Duodenal mucosa (tissue), 2 donors: ENCODE measurements at regions not wholly inside any gene's neighbourhood (a gene's known extent, or its start where the extent isn't known, plus 50 kb on each side); places are given as distances from the start of the nearest gene placed in this dataset.
A peak's percentile ranks its signal among the peaks of the same experiment; 100 is the strongest.
"Not testable (repeated sequence)": the region's sequence is repeated elsewhere in the genome, so short reads cannot be mapped to it uniquely, and the experiment has no call there.

Experiments used
- H3K27ac ChIP-seq: one replicate; pipeline ENCODE4 v1.7.0; 2013; ENCODE audit warnings: low read depth, low read length
- H3K27me3 ChIP-seq, 2 donors: one replicate each; pipeline ENCODE4 v1.7.0; 2013; ENCODE audit warnings: low read length in 2 of 2, control low read depth in 1 of 2; ENCODE audit not compliant: insufficient read depth in 2 of 2, control insufficient read depth in 1 of 2
- H3K36me3 ChIP-seq, 2 donors: one replicate each; pipeline ENCODE4 v1.7.0; 2013; ENCODE audit warnings: low read length in 2 of 2, control low read depth in 1 of 2; ENCODE audit not compliant: insufficient read depth in 2 of 2, control insufficient read depth in 1 of 2
- H3K4me1 ChIP-seq, 2 donors: one replicate each; pipeline ENCODE4 v1.7.0; 2013; ENCODE audit warnings: low read length in 2 of 2, control low read depth in 1 of 2; ENCODE audit not compliant: insufficient read depth in 2 of 2, control insufficient read depth in 1 of 2
- H3K4me3 ChIP-seq, 2 donors: one replicate each; pipeline ENCODE4 v1.7.0; 2013; ENCODE audit warnings: low read length in 2 of 2, low read depth in 1 of 2
- H3K9ac ChIP-seq, 2 donors: one replicate each; pipeline ENCODE4 v1.7.0; 2013; ENCODE audit warnings: low read length in 2 of 2, low read depth in 1 of 2
- H3K9me3 ChIP-seq, 2 donors: one replicate each; pipeline ENCODE4 v1.7.0; 2013; ENCODE audit warnings: low read length in 2 of 2, control low read depth in 1 of 2; ENCODE audit not compliant: control insufficient read depth in 1 of 2

GRCh38 chr10:27319752-27320431, 79.3 kb upstream of the ACBD5 start:
- no peak overlapping the region for H3K27ac ChIP-seq
- H3K36me3 ChIP-seq, result no peaks in the 10 kb centered on the region
- H3K9ac ChIP-seq, result peak overlapping the region in 1 of 2 donors; percentile 3
- H3K27me3 ChIP-seq, result no peaks in the 10 kb centered on the region
- no peaks in the 10 kb centered on the region for H3K9me3 ChIP-seq
- no peaks in the 10 kb centered on the region for H3K4me1 ChIP-seq
- H3K4me3 ChIP-seq, result peak overlapping the region; percentile 43 to 54

- H3K36me3 ChIP-seq, H3K4me1 ChIP-seq, H3K9me3 ChIP-seq, H3K27ac ChIP-seq, H3K4me3 ChIP-seq, H3K27me3 ChIP-seq, H3K9ac ChIP-seq: not testable (repeated sequence)
These were observed 78.5 kb upstream of the ACBD5 start for GRCh38 chr10:27319139-27319538.

- H3K4me3 ChIP-seq, H3K4me1 ChIP-seq, H3K27me3 ChIP-seq, H3K36me3 ChIP-seq, H3K9me3 ChIP-seq, H3K9ac ChIP-seq, H3K27ac ChIP-seq: not testable (repeated sequence)
These were observed 74.5 kb upstream of the ACBD5 start for GRCh38 chr10:27315082-27315481.

- not testable (repeated sequence) for H3K9me3 ChIP-seq, H3K27me3 ChIP-seq, H3K27ac ChIP-seq, H3K4me3 ChIP-seq, H3K4me1 ChIP-seq, H3K9ac ChIP-seq, H3K36me3 ChIP-seq
These were observed 73.0 kb upstream of the ACBD5 start for GRCh38 chr10:27313586-27313985.

- no peaks in the 10 kb centered on the region for H3K4me1 ChIP-seq
- no peak overlapping the region for H3K27ac ChIP-seq
- no peaks in the 10 kb centered on the region for H3K9me3 ChIP-seq
- no peaks in the 10 kb centered on the region for H3K36me3 ChIP-seq
- no peak overlapping the region for H3K9ac ChIP-seq
- H3K4me3 ChIP-seq, result no peak overlapping the region
- H3K27me3 ChIP-seq, result no peaks in the 10 kb centered on the region
These were observed 72.3 kb upstream of the ACBD5 start for GRCh38 chr10:27312854-27313253.

- H3K9me3 ChIP-seq, H3K9ac ChIP-seq, H3K4me3 ChIP-seq, H3K27ac ChIP-seq, H3K4me1 ChIP-seq, H3K36me3 ChIP-seq, H3K27me3 ChIP-seq: not testable (repeated sequence)
These were observed 71.2 kb upstream of the ACBD5 start for GRCh38 chr10:27311809-27312208.

GRCh38 chr10:27298522-27298850, 57.9 kb upstream of the ACBD5 start:
- not testable (repeated sequence) for H3K9ac ChIP-seq, H3K4me1 ChIP-seq, H3K4me3 ChIP-seq, H3K9me3 ChIP-seq, H3K27ac ChIP-seq, H3K27me3 ChIP-seq, H3K36me3 ChIP-seq

GRCh38 chr10:27297844-27298521, 57.4 kb upstream of the ACBD5 start:
- no peak overlapping the region for H3K4me3 ChIP-seq
- H3K27me3 ChIP-seq, result no peaks in the 10 kb centered on the region
- no peaks in the 10 kb centered on the region for H3K9me3 ChIP-seq
- no peaks in the 10 kb centered on the region for H3K4me1 ChIP-seq
- no peak overlapping the region for H3K27ac ChIP-seq
- H3K9ac ChIP-seq, result no peak overlapping the region
- H3K36me3 ChIP-seq, result no peaks in the 10 kb centered on the region

GRCh38 chr10:27296285-27296684, 55.7 kb upstream of the ACBD5 start:
- H3K4me3 ChIP-seq, H3K27me3 ChIP-seq, H3K9ac ChIP-seq, H3K4me1 ChIP-seq, H3K27ac ChIP-seq, H3K9me3 ChIP-seq, H3K36me3 ChIP-seq: not testable (repeated sequence)

- H3K9ac ChIP-seq, H3K27ac ChIP-seq, H3K27me3 ChIP-seq, H3K4me1 ChIP-seq, H3K9me3 ChIP-seq, H3K36me3 ChIP-seq: not testable (repeated sequence)
- peak overlapping the region in 1 of 2 donors; percentile 3 for H3K4me3 ChIP-seq
These were observed 50.8 kb upstream of the ACBD5 start for GRCh38 chr10:27291253-27291895.
